HG02610 (cell line): ENCODE measurements at regions not wholly inside any gene's neighbourhood (a gene's known extent, or its start where the extent isn't known, plus 50 kb on each side); places are given as distances from the start of the nearest gene placed in this dataset.
"Not testable (repeated sequence)": the region's sequence is repeated elsewhere in the genome, so short reads cannot be mapped to it uniquely, and the experiment has no call there.

ENCODE experiments used
- ATAC-seq: cut with Tn5 transposase; IDR thresholded peaks from one replicate; pipeline ENCODE4 v1.9.1; 2021; ENCODE audit warnings: mild to moderate bottlenecking, moderate library complexity; ENCODE audit not compliant: unreplicated experiment

DNA sequence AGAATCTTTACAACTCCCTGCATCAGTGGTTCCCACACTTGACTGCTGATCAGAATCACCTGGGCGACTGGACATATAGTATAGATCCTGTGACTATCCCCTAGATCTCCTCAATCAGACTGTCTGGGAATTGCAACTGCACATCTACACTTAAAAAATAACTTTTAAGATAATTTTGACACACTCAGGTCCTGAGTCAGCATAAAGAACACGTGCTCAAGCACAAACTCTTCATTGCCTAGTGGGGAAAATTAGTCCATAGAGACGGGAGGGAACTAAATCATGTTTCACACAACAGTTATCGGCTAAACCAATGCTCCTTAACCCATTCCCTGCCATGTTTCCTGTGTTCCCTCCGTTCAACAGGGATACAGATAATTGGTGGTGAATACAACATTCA is 243.5 kb upstream of the FGF13 start:
- ATAC-seq = no peak

DNA sequence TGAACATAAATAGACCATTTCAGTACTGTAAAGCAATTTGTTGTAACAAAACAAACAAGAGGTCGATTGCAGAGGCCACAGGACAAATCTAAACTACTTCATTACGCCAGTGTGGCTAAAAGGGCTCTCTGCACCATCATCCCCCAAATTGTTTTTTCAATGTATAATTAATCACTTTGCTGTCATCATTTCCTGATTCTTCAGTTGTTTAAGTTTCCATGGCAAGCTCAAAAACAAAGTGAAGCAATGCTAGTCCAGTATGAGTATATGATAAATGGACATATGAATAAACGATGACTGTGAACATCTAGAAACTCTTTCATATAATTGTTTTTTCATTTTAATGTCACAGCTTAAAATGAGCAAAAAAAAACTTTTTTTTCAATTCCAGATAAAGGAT is 235.4 kb upstream of the FGF13 start:
- ATAC-seq = no peak

DNA sequence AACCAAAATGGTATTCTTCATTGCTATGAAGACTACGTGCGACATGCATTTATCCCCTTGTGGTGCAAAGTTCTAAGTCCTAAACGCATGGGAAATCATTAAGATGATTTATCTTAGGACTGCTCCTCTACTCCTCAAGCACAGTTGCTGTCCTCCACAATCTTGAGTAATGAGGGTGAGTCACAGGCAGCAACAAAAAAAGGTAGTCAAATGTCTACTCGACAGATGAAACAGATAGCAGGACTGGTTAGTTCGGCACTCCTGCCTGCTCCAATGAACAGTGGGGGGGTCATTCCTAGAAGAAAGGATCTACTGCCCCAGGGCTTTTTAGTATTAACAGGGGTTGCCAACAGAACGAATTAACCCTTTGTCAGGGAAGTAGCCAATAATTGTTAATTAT is 233.7 kb upstream of the FGF13 start:
- no peak for ATAC-seq

DNA sequence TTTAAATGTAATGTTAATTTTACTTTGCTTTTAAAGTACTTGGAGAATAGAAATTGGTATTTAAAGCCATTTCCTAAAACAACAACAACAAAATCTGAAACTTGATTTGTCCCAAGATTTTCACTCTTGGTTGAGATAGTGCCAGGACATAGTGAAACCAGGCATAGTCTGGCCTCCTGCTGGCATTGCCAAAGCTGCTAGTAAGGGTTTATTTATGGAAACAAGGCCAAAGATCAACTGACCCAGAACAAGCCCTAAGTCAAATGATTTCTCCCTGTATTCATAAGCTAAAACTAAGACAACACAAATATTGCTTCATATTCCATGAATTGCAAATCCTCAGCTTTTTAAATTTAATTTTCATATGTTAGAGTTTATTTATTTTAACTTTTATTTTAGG is 227.5 kb upstream of the FGF13 start:
- no peak for ATAC-seq

DNA sequence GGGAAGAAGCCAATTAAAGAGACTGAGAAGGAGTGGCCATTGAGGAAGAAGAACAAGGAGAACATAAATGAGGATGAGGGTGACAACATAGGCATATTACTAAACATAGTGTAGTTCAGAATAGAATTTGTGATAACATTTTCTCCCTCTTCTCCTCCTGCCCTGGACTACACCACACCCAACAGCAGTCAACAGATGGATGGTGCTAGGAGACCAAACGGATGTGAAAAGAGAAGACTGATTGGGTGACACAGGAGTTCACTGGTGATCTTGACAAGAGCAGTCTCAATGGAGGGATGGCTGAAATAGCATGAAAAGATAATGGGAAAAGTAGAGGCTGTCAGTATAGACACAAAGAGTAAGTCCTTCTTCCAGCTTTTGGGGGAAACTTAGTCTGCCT is 226.5 kb upstream of the FGF13 start:
- ATAC-seq = no peak

DNA sequence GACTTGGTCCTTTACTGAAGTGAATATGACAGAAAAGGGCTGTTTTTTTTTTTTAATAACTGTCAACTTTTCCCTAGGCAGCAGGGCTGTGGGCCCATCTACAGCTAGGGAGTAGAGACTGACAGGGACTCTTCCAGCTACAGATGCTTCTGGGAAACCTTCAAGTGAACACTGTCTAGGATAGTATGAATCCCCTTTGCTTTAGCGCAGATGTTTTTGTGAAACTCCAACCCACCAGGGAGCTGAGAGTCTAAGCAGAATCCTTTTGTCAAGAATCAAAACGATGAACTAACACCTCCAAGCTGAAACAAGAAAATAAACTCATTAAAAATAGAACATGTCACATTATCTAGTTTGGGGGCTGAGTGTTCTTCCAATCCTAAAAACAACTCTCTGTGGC is 219.7 kb upstream of the FGF13 start:
- no peak for ATAC-seq

DNA sequence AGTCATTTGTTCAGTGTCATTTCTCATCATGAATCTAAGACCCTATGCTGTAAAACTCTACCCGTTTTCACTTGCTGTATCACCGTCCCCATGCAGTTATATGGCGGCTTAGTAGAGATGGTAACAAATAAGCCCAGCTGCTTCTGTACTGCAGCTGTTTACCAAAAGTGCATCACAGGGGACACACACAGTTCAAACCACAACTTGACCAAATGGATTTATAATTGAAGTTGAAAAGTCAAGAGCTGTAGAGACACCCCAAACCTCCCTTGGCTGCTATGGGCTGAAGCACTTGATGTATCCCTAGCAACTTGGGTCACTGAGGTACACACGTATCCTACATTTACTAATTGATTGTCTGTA is 219.0 kb upstream of the FGF13 start:
- ATAC-seq = no peak

DNA sequence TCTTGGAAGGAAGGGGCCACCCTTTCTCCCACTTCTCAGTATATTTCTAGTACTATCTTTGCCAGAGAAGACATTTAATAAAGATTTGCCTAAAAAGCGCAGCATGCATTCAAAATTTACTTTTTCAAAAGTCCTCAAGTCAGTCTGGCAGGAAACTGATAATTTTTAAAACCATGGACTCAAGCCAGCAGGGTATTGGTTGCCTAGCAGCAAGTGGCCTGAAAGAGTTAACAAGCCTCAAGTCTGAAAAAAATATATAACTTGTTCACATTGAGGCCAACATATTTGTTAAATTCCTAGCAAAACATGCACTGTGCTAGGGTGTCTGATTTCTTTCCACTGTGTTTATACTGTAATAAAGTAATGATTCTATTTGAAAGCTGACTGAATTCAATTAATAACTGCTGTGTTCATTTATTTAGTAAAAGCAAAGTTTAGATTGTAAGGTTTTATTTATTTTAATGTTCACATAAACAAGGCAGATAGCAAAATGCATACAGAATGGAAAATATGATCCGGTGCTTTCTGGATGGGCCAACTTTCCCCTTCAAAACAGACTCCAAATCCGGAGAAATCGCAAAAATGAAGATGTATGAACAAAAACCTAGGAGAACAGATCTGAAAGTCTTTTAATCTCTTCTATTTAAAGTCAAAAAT is 218.5 kb upstream of the FGF13 start:
- ATAC-seq = no peak

DNA sequence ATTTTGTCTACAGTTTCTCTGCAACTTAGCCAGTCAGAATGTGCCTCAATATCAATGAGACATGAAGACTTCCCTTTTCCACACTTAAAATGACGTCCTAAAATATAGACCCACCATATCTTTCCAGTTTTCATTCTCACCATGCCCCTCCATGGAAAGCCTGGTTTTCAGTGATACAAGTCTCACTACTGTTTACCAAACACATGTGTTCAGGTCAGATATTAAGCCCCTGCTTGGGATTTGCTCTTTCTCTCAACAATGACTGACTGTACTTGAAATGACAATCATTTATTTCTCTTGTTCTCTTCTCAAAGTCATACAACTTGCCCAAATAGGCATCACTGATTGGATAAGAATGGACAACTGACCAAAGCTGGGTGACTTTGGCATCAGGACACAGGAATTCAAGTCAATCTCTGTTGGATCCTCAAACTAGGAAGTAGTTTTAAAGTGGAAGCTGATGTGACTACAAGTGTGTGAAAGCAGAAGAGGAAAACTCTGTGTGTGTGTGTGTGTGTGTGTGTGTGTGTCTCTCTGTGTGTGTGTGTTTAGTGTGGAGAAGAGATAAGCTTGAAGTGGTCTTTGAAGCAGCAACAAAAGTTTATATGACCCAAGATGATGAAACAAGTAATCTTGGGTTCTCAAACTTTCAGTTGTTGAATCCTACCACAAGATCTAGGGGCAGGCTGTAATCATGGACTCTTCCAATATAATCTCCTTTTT is 217.4 kb upstream of the FGF13 start:
- no peak for ATAC-seq

DNA sequence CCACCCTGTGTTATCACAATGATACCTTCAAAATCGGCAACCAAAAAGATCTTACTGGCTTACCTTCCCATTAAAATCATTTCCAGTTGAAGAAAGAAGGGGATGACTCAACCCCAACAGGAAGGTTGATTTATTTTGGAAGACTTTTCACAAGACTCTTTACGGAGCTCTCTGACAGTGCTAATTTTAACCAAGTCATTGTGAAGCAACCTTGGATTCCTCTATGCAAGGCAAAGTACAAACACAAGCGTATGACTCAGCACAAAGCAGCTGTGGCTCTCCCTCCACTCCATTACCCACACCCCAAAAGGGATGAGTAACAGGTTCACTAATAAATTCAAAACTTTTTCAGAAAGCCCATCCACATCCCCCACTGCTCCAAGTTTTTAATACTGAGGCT is 213.8 kb upstream of the FGF13 start:
- ATAC-seq = no peak

DNA sequence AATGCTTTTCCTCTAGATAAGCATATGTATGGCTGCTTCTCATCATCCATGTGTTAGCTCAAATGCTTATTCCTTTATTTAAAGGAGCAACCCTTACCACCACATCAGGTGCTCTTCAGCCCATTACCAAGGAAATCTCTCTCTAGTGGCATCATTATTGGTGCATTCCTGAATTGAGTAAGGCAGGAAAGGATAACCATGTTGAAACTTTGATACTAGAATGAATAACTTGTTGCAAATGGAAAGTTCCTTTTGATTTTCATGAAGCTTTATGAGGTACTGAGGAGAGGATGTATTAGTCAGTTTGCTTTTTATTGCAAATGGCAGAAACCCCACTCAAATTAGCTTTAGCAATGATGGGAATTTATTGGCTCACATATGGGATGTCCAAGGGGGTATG is 212.3 kb upstream of the FGF13 start:
- no peak for ATAC-seq

DNA sequence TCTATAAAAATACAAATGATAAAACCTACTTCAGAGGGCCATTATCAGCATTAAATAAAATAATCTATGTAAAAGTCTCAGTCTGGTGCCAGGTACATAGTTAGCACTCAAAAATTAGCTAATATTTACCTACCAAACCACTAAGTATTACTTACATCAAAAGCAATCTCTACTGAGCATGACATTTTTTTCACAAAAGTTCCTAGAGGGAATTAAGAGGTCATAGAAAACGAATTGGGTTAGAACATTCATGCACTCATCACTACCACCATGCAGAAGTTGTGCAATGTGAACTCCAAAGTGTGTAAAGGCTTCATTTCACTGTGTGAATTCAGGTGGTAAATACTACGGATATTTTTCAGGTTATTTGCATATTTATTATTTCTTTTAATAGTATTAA is 209.5 kb upstream of the FGF13 start:
- no peak for ATAC-seq

DNA sequence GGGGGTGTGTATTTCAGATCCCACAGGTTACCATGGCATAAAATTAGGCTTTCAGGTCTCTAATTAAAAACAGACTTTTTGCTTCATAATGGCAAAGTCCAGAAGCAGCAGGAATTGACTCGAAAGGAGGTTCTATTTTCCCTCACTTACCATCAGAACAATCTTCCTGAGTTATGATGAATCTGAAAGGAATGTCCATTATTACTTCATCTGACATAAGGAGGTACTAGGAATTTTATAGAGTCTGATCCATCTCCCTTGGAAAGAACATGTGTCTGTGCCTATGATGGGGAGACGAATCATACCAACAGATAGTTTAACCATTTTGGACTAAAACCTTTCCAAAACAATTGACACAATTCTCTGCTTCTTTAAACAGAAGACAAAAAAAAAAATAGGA is 206.3 kb upstream of the FGF13 start:
- no peak for ATAC-seq

DNA sequence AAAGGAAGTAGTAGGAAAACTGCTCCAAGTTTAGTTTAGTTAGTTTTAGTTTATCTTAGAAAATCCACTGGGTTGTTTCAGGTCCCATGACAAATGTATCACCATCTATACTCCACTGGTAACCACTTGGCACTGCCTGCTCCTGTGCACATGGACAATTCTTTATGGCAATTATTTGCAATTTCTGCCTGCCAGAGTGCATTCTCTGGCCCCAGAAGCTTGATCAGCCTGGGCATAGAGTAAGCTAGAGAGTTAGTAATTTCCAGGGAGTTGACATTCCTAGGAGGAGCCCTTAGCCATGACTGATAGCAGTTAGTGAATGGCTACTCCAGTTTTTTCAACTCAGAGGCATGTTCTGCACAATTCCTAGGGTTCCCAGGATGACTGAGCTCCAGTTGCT is 203.2 kb upstream of the FGF13 start:
- ATAC-seq = no peak

DNA sequence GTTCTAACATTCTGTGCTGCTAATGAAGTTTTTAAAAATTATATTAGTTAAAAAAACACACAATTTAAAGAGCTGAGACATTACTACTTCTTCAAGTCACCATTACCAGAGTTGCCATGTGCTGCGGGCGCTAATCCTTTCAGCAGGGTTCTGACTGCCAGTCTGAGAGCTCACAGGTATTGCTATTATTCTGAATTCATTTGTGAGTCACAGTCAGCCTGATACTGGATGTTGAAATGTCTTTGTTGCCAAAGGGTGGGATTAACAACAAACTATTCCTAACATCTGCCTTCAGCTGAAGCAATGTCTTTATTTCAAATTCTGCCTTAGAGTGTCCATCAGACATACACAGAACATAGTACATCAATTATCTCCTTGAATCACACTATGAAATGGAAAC is 197.1 kb upstream of the FGF13 start:
- ATAC-seq = no peak

DNA sequence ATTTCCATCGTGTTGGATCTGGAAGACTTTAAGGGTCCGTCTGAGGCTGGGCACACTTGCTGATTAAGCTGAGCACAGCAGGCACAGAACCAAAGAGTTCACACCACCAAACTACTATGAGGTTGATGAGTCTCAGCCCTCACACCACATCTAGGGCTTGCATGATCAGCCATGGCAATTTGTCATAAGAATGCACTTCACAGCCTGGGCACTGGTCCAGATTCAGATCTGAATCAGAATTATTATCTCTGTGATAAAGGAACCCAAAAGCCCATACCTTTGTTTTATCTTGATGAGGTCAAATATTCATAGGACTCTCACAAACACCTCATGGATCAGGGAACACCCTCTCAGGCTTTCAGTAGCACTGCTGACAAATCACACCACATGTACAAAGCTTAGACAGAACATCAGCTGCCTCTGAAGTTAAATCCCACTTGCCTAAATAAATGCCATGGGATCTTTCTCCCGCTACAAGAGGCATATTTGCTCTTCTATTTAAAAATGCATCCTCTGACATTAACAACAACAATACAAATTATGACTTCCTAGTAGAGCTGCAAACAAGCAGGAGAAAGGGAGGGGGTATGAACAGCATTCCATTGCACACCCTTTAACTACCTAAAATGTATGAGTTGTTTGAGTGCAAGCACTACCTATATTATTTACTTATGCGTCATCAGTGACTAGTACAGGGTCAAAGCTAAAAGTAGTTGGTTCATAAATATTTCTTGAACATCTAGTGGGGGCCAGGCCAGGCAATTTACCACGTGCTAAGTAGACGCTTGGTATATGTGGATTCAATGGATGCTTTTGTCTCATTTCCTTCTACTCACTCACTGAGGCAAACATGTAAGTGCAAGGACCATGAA is 186.3 kb upstream of the FGF13 start:
- ATAC-seq = no peak

DNA sequence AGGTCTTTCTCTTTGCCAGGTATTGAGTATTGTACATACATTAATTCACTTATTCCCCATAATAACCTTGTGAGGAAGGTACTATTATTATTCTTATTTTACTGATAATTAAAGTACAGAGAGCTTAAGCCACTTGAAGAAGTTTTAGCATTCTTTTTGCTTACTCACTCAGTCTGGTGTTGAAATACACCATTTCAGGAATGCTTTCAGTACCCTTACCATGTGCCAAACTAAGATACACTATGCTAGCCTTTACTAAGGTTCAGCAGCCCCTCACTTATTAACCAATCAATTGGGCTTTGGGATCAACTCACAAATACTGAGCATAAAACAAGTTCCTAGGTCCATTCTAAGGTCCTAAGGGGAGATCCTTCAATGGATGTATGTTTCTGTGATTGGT is 179.0 kb upstream of the FGF13 start:
- no peak for ATAC-seq

DNA sequence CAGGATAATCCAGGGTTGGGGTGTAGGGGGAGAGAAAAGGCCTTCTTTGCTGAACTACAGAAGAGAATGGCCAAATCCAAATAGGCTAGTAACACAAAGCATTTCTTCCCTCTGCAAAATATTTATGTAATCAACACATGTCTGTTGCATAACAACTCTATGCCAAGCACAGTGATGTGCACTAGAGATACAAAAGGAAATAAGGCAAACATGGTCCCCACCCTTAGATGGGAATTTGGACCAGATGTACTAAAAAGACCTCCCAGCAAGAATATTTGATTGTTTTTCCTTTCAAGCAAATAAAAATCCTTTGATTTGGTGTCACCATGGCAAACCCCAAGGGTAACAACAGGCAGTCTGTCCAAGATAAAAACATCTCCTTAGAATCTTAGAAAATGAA is 177.6 kb upstream of the FGF13 start:
- no peak for ATAC-seq

DNA sequence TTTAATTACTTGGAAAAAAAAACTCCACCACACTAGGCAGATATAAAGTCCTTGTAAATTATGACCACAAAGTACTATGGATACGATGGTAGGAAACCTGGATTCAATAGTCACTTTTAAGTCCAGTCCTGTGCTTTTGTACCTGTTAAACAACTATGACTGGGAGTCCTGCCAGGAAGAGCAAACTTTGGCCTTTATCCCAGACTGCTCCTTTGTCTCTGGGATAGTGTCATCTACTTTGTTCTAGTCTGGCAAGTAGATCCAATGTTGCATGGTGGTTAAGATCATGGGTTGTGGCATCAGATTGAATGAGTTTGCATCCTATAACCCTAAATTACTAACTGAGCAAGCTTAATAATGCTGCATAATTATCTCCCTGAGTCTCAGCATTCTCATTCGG is 175.3 kb upstream of the FGF13 start:
- no peak for ATAC-seq

DNA sequence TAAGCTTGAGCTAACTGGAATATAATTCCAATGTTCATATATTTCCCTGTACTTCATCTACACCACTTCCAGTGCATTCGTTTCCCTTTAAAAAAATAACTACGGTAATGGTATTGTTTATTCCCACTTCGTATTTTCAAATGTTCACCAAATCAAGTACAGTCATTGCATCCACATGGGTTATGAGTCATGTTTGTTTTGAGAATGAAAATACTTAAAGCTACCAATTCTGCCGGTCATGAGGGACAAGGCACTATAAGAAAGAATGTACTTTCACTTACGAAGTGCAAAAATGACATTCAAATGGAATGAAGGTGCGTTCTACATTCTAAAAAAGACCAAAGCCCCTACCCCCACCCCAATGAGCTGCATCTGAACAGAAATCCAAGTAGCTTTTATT is 174.4 kb upstream of the FGF13 start:
- ATAC-seq = no peak

DNA sequence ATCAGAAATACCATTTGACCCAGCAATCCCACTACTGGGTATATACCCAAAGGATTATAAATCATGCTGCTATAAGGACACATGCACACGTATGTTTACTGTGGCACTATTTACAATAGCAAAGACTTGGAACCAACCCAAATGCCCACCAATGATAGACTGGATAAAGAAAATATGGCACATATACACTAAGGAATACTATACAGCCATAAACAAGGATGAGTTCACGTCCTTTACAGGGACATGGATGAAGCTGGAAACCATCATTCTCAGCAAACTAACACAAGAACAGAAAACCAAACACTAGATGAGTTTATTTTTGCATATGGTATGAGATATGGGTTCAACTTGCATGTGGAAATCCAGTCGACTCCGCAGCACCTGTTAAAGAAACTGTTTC is 168.8 kb upstream of the FGF13 start:
- ATAC-seq = not testable (repeated sequence)

DNA sequence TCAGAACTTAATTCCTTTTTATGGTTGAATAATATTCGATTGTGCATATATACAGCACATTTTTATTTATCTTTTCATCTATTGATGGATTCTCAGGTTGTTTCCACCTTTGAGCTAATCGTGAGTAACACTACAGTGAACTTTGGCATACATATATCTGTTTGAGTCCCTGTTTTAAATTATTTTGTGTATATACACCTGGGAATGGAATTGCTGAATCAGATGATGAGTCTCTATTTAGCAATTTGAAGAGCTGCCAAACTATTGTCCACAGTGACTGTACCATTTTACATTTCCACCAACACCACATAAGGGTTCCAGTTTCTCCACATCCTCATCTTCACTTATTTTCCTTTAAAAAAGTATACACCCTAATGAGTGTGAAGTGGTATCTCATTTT is 166.2 kb upstream of the FGF13 start:
- ATAC-seq = no peak
